NT2/D1 (cell line): ENCODE measurements at regions not wholly inside any gene's neighbourhood (a gene's known extent, or its start where the extent isn't known, plus 50 kb on each side); places are given as distances from the start of the nearest gene placed in this dataset.

Experiments
- DNase-seq: peaks from one replicate; pipeline ENCODE4 v3.0.0-alpha.2; 2011; ENCODE audit warnings: low read depth, low spot score
- H3K27me3 ChIP-seq: 2 replicates; pipeline ENCODE4 v1.6.0; 2011; ENCODE audit warnings: mild to moderate bottlenecking; ENCODE audit not compliant: insufficient read length, insufficient read depth
- H3K36me3 ChIP-seq: 2 replicates; pipeline ENCODE4 v1.6.1; 2011; ENCODE audit warnings: mild to moderate bottlenecking, low read length, mixed read lengths; ENCODE audit not compliant: insufficient read depth, insufficient read length
- H3K4me1 ChIP-seq: 2 replicates; pipeline ENCODE4 v1.5.1; 2011; ENCODE audit not compliant: insufficient read depth, insufficient read length
- H3K4me3 ChIP-seq: 2 replicates; pipeline ENCODE4 v1.5.1; 2011; ENCODE audit warnings: low read depth; ENCODE audit not compliant: insufficient read length
- H3K9ac ChIP-seq: 2 replicates; pipeline ENCODE4 v1.6.0; 2011; ENCODE audit warnings: low read depth; ENCODE audit not compliant: insufficient read length
- H3K9me3 ChIP-seq: 2 replicates; pipeline ENCODE4 v1.5.1; 2011; ENCODE audit warnings: mild to moderate bottlenecking, low read length; ENCODE audit not compliant: insufficient read depth
- SUZ12 ChIP-seq: IDR thresholded peaks from 2 replicates; pipeline ENCODE4 v1.6.1; 2011; ENCODE audit not compliant: insufficient read length, insufficient read depth; ENCODE audit errors: extremely low read depth
- YY1 ChIP-seq: IDR thresholded peaks from 2 replicates; pipeline ENCODE4 v1.6.1; 2011; ENCODE audit not compliant: insufficient read length, insufficient read depth
- ZNF274 ChIP-seq: IDR thresholded peaks from 2 replicates; pipeline ENCODE4 v1.6.1; 2011; ENCODE audit warnings: mild to moderate bottlenecking, low read depth, low read length

DNA sequence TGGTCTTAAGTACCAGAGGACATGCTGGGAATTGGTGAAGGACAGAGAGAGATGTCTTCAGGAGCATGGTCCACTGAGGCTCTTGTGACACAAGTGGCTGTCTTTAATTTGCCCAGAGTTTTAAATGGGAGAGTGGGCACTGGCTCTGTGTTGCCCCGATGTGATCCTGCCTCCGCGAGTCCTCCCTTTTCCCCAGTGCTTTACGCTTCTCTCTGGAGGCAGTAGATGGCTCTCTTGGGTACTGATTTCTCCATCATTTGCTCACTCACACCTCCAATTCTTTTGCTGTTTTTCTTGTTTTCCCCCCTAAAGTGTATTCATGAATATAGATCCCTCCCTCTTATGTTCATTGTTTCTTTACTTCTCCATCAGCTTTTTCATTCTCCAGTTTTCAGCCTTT, 74.3 kb downstream of the EMP1 start:
- Histone ChIP-seq H3K36me3 (no peaks in the 10 kb centered on the region), H3K9me3 (peaks cover 6% of the 10 kb centered on the region; the same call in 1 of the 2 replicates), H3K9ac (no peak overlapping the region), H3K27me3 (no peaks in the 10 kb centered on the region), H3K4me1 (no peaks in the 10 kb centered on the region), H3K4me3 (no peak overlapping the region)
- DNase-seq: no peak
- TF ChIP-seq YY1 (no peak), SUZ12 (no peak), ZNF274 (no peak)
